GM23338 (cell line): ENCODE measurements at regions not wholly inside any gene's neighbourhood (a gene's known extent, or its start where the extent isn't known, plus 50 kb on each side); places are given as distances from the start of the nearest gene placed in this dataset.
A peak's percentile ranks its signal among the peaks of the same experiment; 100 is the strongest.

Source experiments
- ATAC-seq: fragments of 200-7000 bp; cut with Tn5 transposase; 3 replicates; pipeline ENCODE4 v1.9.1; 2020
- DNase-seq: peaks from one replicate; pipeline ENCODE4 v3.0.0-alpha.2; 2015; ENCODE audit warnings: low spot score
- H2AFZ ChIP-seq: fragments of 200-600 bp; sonication (generic); 2 replicates; pipeline ENCODE4 v1.8.0; 2016; ENCODE audit warnings: antibody characterized with exemption, mild to moderate bottlenecking, moderate library complexity
- H3F3A ChIP-seq: fragments of 200-600 bp; sonication (generic); replicated peaks from 2 replicates; pipeline ENCODE4 v1.8.0; 2017; ENCODE audit warnings: antibody characterized with exemption, mixed run types, low read depth
- H3K27ac ChIP-seq: fragments of 200-600 bp; sonication (generic); 2 replicates; pipeline ENCODE4 v1.6.1; 2016; ENCODE audit warnings: low read depth
- H3K27me3 ChIP-seq: fragments of 200-600 bp; sonication (generic); 2 replicates; pipeline ENCODE4 v1.8.0; 2016; ENCODE audit warnings: mild to moderate bottlenecking, mixed run types, moderate library complexity; ENCODE audit not compliant: insufficient read depth
- H3K36me3 ChIP-seq: fragments of 200-600 bp; sonication (generic); 2 replicates; pipeline ENCODE4 v1.8.0; 2016; ENCODE audit warnings: mild to moderate bottlenecking; ENCODE audit not compliant: insufficient read depth
- H3K4me1 ChIP-seq: fragments of 200-600 bp; sonication (generic); 2 replicates; pipeline ENCODE4 v1.8.0; 2016; ENCODE audit warnings: mild to moderate bottlenecking, moderate library complexity; ENCODE audit not compliant: insufficient read depth
- H3K4me2 ChIP-seq: fragments of 200-600 bp; sonication (generic); 2 replicates; pipeline ENCODE4 v1.7.1; 2017; ENCODE audit warnings: mixed run types
- H3K4me3 ChIP-seq: fragments of 200-600 bp; sonication (generic); 2 replicates; pipeline ENCODE4 v1.6.1; 2016; ENCODE audit warnings: mixed run types
- H3K79me2 ChIP-seq: fragments of 200-600 bp; sonication (generic); replicated peaks from 2 replicates; pipeline ENCODE4 v1.8.0; 2017; ENCODE audit warnings: mild to moderate bottlenecking; ENCODE audit not compliant: insufficient read depth
- H3K9me2 ChIP-seq: fragments of 200-600 bp; sonication (generic); 2 replicates; pipeline ENCODE4 v1.8.0; 2017; ENCODE audit not compliant: insufficient read depth
- H4K20me1 ChIP-seq: fragments of 200-600 bp; sonication (generic); replicated peaks from 2 replicates; pipeline ENCODE4 v1.8.0; 2017; ENCODE audit warnings: mild to moderate bottlenecking; ENCODE audit not compliant: insufficient read depth
- H3K27ac Mint-ChIP-seq: 2 replicates; pipeline ENCODE4 v1.8.0; 2020; ENCODE audit warnings: inconsistent platforms, mild to moderate bottlenecking, moderate library complexity, mixed read lengths
- H3K27me3 Mint-ChIP-seq: 3 replicates; pipeline ENCODE4 v1.8.0; 2022; ENCODE audit warnings: low read depth, mild to moderate bottlenecking, moderate library complexity, mixed read lengths, inconsistent platforms; ENCODE audit not compliant: insufficient read depth, poor library complexity
- H3K36me3 Mint-ChIP-seq: 3 replicates; pipeline ENCODE4 v1.8.0; 2021; ENCODE audit warnings: low read depth, mild to moderate bottlenecking, inconsistent platforms, moderate library complexity, mixed read lengths
- H3K4me1 Mint-ChIP-seq: 3 replicates; pipeline ENCODE4 v1.8.0; 2020; ENCODE audit warnings: mild to moderate bottlenecking, inconsistent platforms, mixed read lengths
- H3K4me3 Mint-ChIP-seq: 3 replicates; pipeline ENCODE4 v1.8.0; 2021; ENCODE audit warnings: moderate library complexity, mild to moderate bottlenecking, inconsistent platforms, mixed read lengths
- H3K9me3 Mint-ChIP-seq: 3 replicates; pipeline ENCODE4 v1.8.0; 2020; ENCODE audit warnings: moderate library complexity, mild to moderate bottlenecking, inconsistent platforms, mixed read lengths
- CREB1 ChIP-seq: fragments of 250-450 bp; sonication (Bioruptor Pico); IDR thresholded peaks from 2 replicates; pipeline ENCODE4 v1.5.0; 2020; ENCODE audit warnings: low read depth, mild to moderate bottlenecking, moderate library complexity
- EZH2 ChIP-seq: fragments of 200-600 bp; sonication (generic); IDR thresholded peaks from one replicate; pipeline ENCODE4 v1.8.0; 2017; ENCODE audit warnings: antibody characterized with exemption, mild to moderate bottlenecking, low read depth; ENCODE audit not compliant: unreplicated experiment
- EZH2phosphoT487 ChIP-seq: fragments of 200-600 bp; sonication (generic); IDR thresholded peaks from one replicate; pipeline ENCODE4 v1.8.1; 2018; ENCODE audit warnings: antibody characterized with exemption; ENCODE audit not compliant: unreplicated experiment
- JUNB ChIP-seq: IDR thresholded peaks from one replicate; pipeline ENCODE4 v1.6.1; 2016; ENCODE audit warnings: antibody characterized with exemption; ENCODE audit not compliant: unreplicated experiment
- NANOG ChIP-seq: IDR thresholded peaks from 2 replicates; pipeline ENCODE4 v1.6.1; 2016; ENCODE audit warnings: antibody characterized with exemption, borderline replicate concordance
- POLR2AphosphoS5 ChIP-seq: IDR thresholded peaks from 2 replicates; pipeline ENCODE4 v1.6.1; 2016; ENCODE audit warnings: antibody characterized with exemption, low read depth
- STAT1 ChIP-seq: IDR thresholded peaks from one replicate; pipeline ENCODE4 v1.6.1; 2016; ENCODE audit warnings: antibody characterized with exemption; ENCODE audit not compliant: unreplicated experiment
- ZNF114 ChIP-seq: fragments of 250-450 bp; sonication (Bioruptor Pico); IDR thresholded peaks from 2 replicates; pipeline ENCODE4 v1.5.0; 2020; ENCODE audit warnings: mild to moderate bottlenecking, moderate library complexity
- ZNF331 ChIP-seq: fragments of 250-450 bp; sonication (Bioruptor Pico); IDR thresholded peaks from 2 replicates; pipeline ENCODE4 v1.5.0; 2020; ENCODE audit warnings: low read depth, mild to moderate bottlenecking, moderate library complexity
- TF ChIP-seq, protein P1 (sequence below): fragments of 250-450 bp; sonication (Bioruptor Pico); IDR thresholded peaks from 2 replicates; pipeline ENCODE4 v1.5.0; 2020; ENCODE audit warnings: mild to moderate bottlenecking, moderate library complexity
- TF ChIP-seq, protein P2 (sequence below), 2 experiments: fragments of 200-600 bp in 1 of 2; sonication (generic) in 1 of 2; conservative IDR thresholded peaks; 2 replicates each; pipeline versions ENCODE4 v1.5.1 to v1.6.1; 2016 to 2017; ENCODE audit warnings: antibody characterized with exemption in 2 of 2, low read depth in 2 of 2, mild to moderate bottlenecking in 2 of 2, moderate library complexity in 1 of 2
- TF ChIP-seq, protein P3 (sequence below): IDR thresholded peaks from 2 replicates; pipeline ENCODE4 v1.6.1; 2016; ENCODE audit warnings: antibody characterized with exemption
- TF ChIP-seq, protein P4 (sequence below): IDR thresholded peaks from one replicate; pipeline ENCODE4 v1.6.1; 2018; ENCODE audit warnings: antibody characterized with exemption; ENCODE audit not compliant: unreplicated experiment

DNA sequence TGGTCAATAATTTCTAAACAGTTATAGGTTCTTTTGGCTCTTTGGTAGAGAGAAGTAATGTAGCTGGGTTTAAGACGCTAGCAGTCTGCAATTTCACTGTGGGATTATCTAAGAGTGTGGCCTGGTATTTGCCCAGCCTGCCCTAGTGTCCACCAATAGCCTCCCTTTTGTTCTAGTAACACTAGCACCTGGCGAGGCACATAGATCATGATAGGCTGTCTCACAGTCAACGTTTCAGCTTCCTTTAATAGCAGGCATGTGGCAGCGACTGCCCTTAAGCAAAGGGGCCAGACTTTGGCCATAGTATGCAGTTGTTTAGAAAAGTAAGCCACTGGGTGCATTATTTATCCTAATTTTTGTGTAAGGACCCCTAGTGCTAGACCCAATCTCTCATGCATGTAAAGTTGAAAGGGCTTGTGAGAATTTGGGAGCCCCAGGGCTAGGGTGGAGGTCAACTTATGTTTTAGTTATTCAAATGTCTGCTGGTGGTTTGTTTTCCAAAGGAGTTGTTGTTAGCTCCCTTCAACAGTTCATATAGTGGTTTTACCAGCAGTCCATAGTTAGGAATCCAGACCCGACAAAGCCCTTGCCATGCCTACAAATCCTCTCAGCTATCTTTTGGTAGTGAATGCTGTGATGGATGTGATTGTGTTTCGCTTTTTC lies 274.3 kb downstream of the HTR1A start:
- H3K4me3 Mint-ChIP-seq, result no peak overlapping the region
- H3K27me3 ChIP-seq, result no peaks in the 10 kb centered on the region
- no peaks in the 10 kb centered on the region for H3K36me3 ChIP-seq
- no peaks in the 10 kb centered on the region for H4K20me1 ChIP-seq
- peak; percentile 5 for DNase-seq
- H3K4me3 ChIP-seq, result no peak overlapping the region
- H3K27me3 Mint-ChIP-seq, result no peaks in the 10 kb centered on the region
- no peaks in the 10 kb centered on the region for H3K9me2 ChIP-seq
- H2AFZ ChIP-seq, result no peak overlapping the region; the same call in 1 of the 2 replicates
- peaks cover 21% of the 10 kb centered on the region for H3K4me1 Mint-ChIP-seq
- H3K36me3 Mint-ChIP-seq, result no peaks in the 10 kb centered on the region
- H3K4me2 ChIP-seq, result no peak overlapping the region
- peak; percentile 38 for ATAC-seq
- TF ChIP-seq, protein P1, sequence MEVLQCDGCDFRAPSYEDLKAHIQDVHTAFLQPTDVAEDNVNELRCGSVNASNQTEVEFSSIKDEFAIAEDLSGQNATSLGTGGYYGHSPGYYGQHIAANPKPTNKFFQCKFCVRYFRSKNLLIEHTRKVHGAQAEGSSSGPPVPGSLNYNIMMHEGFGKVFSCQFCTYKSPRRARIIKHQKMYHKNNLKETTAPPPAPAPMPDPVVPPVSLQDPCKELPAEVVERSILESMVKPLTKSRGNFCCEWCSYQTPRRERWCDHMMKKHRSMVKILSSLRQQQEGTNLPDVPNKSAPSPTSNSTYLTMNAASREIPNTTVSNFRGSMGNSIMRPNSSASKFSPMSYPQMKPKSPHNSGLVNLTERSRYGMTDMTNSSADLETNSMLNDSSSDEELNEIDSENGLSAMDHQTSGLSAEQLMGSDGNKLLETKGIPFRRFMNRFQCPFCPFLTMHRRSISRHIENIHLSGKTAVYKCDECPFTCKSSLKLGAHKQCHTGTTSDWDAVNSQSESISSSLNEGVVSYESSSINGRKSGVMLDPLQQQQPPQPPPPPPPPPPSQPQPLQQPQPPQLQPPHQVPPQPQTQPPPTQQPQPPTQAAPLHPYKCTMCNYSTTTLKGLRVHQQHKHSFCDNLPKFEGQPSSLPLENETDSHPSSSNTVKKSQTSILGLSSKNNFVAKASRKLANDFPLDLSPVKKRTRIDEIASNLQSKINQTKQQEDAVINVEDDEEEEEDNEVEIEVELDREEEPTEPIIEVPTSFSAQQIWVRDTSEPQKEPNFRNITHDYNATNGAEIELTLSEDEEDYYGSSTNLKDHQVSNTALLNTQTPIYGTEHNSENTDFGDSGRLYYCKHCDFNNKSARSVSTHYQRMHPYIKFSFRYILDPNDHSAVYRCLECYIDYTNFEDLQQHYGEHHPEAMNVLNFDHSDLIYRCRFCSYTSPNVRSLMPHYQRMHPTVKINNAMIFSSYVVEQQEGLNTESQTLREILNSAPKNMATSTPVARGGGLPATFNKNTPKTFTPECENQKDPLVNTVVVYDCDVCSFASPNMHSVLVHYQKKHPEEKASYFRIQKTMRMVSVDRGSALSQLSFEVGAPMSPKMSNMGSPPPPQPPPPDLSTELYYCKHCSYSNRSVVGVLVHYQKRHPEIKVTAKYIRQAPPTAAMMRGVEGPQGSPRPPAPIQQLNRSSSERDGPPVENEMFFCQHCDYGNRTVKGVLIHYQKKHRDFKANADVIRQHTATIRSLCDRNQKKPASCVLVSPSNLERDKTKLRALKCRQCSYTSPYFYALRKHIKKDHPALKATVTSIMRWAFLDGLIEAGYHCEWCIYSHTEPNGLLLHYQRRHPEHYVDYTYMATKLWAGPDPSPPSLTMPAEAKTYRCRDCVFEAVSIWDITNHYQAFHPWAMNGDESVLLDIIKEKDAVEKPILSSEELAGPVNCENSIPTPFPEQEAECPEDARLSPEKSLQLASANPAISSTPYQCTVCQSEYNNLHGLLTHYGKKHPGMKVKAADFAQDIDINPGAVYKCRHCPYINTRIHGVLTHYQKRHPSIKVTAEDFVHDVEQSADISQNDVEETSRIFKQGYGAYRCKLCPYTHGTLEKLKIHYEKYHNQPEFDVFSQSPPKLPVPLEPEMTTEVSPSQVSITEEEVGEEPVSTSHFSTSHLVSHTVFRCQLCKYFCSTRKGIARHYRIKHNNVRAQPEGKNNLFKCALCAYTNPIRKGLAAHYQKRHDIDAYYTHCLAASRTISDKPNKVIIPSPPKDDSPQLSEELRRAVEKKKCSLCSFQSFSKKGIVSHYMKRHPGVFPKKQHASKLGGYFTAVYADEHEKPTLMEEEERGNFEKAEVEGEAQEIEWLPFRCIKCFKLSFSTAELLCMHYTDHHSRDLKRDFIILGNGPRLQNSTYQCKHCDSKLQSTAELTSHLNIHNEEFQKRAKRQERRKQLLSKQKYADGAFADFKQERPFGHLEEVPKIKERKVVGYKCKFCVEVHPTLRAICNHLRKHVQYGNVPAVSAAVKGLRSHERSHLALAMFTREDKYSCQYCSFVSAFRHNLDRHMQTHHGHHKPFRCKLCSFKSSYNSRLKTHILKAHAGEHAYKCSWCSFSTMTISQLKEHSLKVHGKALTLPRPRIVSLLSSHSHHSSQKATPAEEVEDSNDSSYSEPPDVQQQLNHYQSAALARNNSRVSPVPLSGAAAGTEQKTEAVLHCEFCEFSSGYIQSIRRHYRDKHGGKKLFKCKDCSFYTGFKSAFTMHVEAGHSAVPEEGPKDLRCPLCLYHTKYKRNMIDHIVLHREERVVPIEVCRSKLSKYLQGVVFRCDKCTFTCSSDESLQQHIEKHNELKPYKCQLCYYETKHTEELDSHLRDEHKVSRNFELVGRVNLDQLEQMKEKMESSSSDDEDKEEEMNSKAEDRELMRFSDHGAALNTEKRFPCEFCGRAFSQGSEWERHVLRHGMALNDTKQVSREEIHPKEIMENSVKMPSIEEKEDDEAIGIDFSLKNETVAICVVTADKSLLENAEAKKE (CRISPR knock-in tag), result no peak
- TF ChIP-seq NANOG (no peak), POLR2AphosphoS5 (no peak), ZNF331 (CRISPR knock-in tag) (no peak), ZNF114 (no peak), EZH2phosphoT487 (no peak), CREB1 (no peak), STAT1 (no peak), JUNB (no peak), EZH2 (no peak)
- TF ChIP-seq, protein P2, sequence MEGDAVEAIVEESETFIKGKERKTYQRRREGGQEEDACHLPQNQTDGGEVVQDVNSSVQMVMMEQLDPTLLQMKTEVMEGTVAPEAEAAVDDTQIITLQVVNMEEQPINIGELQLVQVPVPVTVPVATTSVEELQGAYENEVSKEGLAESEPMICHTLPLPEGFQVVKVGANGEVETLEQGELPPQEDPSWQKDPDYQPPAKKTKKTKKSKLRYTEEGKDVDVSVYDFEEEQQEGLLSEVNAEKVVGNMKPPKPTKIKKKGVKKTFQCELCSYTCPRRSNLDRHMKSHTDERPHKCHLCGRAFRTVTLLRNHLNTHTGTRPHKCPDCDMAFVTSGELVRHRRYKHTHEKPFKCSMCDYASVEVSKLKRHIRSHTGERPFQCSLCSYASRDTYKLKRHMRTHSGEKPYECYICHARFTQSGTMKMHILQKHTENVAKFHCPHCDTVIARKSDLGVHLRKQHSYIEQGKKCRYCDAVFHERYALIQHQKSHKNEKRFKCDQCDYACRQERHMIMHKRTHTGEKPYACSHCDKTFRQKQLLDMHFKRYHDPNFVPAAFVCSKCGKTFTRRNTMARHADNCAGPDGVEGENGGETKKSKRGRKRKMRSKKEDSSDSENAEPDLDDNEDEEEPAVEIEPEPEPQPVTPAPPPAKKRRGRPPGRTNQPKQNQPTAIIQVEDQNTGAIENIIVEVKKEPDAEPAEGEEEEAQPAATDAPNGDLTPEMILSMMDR (conservative IDR thresholded peaks at IDR 0.05; ENCODE audit: low read depth in 2 of 2), result no peak
- TF ChIP-seq, protein P3, sequence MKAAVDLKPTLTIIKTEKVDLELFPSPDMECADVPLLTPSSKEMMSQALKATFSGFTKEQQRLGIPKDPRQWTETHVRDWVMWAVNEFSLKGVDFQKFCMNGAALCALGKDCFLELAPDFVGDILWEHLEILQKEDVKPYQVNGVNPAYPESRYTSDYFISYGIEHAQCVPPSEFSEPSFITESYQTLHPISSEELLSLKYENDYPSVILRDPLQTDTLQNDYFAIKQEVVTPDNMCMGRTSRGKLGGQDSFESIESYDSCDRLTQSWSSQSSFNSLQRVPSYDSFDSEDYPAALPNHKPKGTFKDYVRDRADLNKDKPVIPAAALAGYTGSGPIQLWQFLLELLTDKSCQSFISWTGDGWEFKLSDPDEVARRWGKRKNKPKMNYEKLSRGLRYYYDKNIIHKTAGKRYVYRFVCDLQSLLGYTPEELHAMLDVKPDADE, result no peak
- TF ChIP-seq, protein P4, sequence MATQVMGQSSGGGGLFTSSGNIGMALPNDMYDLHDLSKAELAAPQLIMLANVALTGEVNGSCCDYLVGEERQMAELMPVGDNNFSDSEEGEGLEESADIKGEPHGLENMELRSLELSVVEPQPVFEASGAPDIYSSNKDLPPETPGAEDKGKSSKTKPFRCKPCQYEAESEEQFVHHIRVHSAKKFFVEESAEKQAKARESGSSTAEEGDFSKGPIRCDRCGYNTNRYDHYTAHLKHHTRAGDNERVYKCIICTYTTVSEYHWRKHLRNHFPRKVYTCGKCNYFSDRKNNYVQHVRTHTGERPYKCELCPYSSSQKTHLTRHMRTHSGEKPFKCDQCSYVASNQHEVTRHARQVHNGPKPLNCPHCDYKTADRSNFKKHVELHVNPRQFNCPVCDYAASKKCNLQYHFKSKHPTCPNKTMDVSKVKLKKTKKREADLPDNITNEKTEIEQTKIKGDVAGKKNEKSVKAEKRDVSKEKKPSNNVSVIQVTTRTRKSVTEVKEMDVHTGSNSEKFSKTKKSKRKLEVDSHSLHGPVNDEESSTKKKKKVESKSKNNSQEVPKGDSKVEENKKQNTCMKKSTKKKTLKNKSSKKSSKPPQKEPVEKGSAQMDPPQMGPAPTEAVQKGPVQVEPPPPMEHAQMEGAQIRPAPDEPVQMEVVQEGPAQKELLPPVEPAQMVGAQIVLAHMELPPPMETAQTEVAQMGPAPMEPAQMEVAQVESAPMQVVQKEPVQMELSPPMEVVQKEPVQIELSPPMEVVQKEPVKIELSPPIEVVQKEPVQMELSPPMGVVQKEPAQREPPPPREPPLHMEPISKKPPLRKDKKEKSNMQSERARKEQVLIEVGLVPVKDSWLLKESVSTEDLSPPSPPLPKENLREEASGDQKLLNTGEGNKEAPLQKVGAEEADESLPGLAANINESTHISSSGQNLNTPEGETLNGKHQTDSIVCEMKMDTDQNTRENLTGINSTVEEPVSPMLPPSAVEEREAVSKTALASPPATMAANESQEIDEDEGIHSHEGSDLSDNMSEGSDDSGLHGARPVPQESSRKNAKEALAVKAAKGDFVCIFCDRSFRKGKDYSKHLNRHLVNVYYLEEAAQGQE, result no peak
- no peaks in the 10 kb centered on the region for H3F3A ChIP-seq
- H3K27ac ChIP-seq, result no peak overlapping the region
- H3K4me1 ChIP-seq, result peaks cover 11% of the 10 kb centered on the region
- no peaks in the 10 kb centered on the region for H3K9me3 Mint-ChIP-seq
- no peaks in the 10 kb centered on the region for H3K79me2 ChIP-seq
- no peak overlapping the region for H3K27ac Mint-ChIP-seq
